RWPE1 (cell line): ENCODE measurements at regions not wholly inside any gene's neighbourhood (a gene's known extent, or its start where the extent isn't known, plus 50 kb on each side); places are given as distances from the start of the nearest gene placed in this dataset.

Source experiments
- CTCF ChIA-PET: fragments of 350-600 bp; sonication (Branson Sonifier 250); formaldehyde crosslinking; extraction: SDS; loops from one replicate; lab custom pipeline; 2021; lab: Yijun Ruan, JAX
- POLR2A ChIA-PET: fragments of 400-600 bp; formaldehyde crosslinking; extraction: SDS; loops from one replicate; lab custom pipeline; 2020; ENCODE audit warnings: antibody characterized with exemption; ENCODE audit not compliant: low non-redundant PET; lab: Yijun Ruan, JAX
- DNase-seq: peaks from one replicate; pipeline ENCODE4 v3.0.0; 2012; ENCODE audit warnings: low spot score
- H3K27ac ChIP-seq: fragments of 450-650 bp; 2 replicates; pipeline ENCODE4 v1.5.1; 2017
- TF ChIP-seq, protein P1 (sequence below): fragments of 450-650 bp; conservative IDR thresholded peaks from 2 replicates; pipeline ENCODE4 v1.5.1; 2017; ENCODE audit warnings: low read depth, mild to moderate bottlenecking

DNA sequence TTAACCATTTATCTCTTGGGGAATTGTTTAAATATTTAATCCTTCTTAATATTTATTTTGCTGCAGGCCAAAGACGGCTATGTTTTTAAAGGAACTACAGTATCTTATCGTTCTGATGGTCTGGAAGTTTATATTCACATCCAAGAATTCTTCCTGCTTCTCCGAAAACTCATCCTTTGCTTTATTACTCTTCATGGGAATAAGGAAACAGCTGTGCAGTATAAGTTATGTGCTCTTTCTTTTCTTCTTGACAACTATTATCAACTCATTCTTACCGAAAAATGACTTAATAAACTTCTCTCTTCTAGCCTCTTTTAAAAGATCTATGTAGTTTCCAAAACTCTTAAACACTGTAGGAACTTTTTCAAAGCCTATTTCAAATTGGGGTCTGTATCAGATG lies 335.6 kb upstream of the NOVA1 start:
- DNase-seq, result no peak
- ChIA-PET CTCF (no interaction called here), POLR2A (no interaction called here)
- no peak overlapping the region for H3K27ac ChIP-seq
- TF ChIP-seq, protein P1, sequence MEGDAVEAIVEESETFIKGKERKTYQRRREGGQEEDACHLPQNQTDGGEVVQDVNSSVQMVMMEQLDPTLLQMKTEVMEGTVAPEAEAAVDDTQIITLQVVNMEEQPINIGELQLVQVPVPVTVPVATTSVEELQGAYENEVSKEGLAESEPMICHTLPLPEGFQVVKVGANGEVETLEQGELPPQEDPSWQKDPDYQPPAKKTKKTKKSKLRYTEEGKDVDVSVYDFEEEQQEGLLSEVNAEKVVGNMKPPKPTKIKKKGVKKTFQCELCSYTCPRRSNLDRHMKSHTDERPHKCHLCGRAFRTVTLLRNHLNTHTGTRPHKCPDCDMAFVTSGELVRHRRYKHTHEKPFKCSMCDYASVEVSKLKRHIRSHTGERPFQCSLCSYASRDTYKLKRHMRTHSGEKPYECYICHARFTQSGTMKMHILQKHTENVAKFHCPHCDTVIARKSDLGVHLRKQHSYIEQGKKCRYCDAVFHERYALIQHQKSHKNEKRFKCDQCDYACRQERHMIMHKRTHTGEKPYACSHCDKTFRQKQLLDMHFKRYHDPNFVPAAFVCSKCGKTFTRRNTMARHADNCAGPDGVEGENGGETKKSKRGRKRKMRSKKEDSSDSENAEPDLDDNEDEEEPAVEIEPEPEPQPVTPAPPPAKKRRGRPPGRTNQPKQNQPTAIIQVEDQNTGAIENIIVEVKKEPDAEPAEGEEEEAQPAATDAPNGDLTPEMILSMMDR, result no peak

DNA sequence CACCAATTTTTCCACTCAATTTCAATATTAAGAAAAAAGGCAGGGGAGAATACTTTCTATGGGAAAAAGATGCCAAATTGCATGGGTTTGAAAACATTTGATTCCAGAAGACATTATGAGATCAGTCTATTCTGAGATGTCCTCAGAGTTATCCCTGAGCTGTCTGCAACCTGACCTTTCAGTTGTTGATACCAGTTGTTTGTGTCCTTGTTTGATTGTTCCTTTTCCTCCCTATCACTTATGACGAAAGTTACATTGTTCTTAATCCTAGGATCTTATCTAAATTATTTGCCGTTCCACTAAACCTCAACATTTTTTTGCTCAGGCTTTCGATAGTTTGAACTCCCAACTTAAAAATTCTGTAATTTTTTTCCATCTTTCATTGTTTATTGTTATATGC lies 336.3 kb upstream of the NOVA1 start:
- POLR2A ChIA-PET, result no interaction called here
- CTCF ChIA-PET, result no interaction called here
- no peak overlapping the region for H3K27ac ChIP-seq
- TF ChIP-seq, protein P1, result no peak
- no peak for DNase-seq

DNA sequence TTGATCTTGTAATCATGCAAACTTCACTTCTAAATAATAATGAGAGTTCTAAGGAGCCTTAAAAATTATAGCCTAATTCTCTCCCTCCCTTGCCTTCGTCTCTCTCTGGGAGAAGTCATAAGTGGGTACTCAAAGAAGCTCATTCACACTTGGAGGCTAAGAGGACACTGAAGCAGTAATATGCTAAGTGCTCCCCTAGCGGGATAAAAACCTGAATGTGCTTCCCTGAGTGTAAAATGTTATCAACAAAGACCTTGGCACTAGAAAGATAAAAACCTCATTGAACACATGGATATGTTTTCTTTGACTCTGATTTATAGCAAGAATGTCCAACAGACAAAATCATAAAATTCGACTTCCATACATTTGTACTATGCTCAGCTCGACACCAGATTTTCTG lies 337.9 kb upstream of the NOVA1 start:
- CTCF ChIA-PET, result no interaction called here
- no peak overlapping the region for H3K27ac ChIP-seq
- POLR2A ChIA-PET, result no interaction called here
- no peak for DNase-seq
- TF ChIP-seq, protein P1, result no peak

DNA sequence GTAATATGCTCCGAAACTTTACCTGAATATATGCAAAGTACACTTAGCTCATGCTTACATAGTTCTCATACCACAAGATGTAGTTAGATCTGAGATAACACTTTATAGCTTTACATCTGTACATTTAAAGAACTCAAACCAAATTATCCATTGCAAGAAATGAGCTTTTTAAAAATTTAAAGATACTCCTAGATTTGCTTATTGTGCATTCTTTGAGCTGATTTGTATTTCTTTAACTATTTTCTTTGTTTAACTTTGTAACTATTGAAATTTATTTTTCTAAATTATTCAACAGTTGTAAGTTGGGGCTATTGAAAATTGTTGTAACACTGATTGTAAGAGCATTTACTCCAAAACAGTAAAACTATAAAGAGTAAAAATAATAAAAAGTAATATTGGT lies 340.2 kb upstream of the NOVA1 start:
- TF ChIP-seq, protein P1, result no peak
- no peak for DNase-seq
- H3K27ac ChIP-seq, result no peak overlapping the region
- CTCF ChIA-PET, result no interaction called here
- POLR2A ChIA-PET, result no interaction called here

DNA sequence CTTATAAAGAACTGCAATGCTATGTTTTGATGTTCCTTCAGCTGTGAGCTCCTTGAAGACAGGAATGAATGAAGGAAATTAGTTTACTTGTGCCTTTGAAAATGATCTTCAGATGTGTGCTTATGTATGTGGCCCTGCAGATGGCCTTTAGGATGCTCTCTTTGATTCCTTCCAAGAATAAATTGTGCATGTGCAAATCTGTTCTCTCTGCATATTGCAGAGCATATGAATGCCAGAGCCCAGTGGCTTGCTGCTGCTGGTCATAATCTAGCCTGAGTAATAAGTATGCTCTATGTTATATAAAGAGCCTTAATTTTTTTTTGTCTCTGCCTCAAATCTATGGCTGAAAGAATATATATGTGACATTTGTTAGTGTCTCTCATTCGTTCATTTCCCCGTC lies 341.9 kb upstream of the NOVA1 start:
- no peak overlapping the region for H3K27ac ChIP-seq
- DNase-seq, result no peak
- ChIA-PET CTCF (no interaction called here), POLR2A (no interaction called here)
- TF ChIP-seq, protein P1, result no peak

DNA sequence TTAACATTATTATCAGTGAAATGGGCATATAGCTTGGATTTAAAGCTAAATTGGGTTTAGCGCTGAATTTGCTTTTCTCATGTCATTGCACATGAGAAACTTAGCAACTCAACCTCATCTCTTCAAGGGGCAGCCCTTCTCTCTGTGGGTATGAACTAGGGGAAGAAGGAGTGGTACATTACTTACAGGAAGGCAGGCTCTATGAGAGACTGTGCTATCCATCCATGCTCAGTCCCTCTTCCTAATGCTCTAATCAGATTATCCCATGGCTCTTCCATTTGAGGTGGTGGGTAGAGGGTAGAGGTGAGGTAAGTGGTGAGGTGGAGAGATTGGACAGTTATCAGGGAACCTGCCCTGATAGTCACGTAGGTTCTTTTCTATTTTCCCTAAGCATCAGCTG lies 343.7 kb upstream of the NOVA1 start:
- no peak for DNase-seq
- no peak overlapping the region for H3K27ac ChIP-seq
- ChIA-PET POLR2A (no interaction called here), CTCF (interaction anchor here (0.7 kb wide), 1 partner anchor 816 kb away, joined by 3 read pairs; no protein-coding TSS in a partner anchor)
- TF ChIP-seq, protein P1, result no peak

DNA sequence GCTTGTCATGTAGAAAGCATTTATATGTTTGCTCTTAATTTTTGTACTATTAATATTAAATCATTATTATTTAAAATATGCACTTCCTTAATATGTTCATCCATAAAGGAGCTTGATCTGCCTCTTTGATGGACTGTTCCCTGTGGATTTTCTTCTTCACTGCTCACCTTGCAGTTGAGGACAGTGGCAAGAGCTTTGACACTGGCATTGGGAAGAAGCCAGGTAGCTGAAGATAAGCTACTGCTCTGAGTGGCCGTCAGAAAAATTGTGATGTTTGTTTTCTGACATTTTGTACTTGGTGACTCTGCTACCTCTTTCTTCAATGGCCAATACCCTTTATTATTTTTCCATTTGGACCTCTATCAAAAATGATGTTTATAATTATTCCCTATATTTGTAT lies 349.4 kb upstream of the NOVA1 start:
- ChIA-PET CTCF (interaction anchor here (0.6 kb wide), 1 partner anchor 30 kb away, joined by 5 read pairs; no protein-coding TSS in a partner anchor), POLR2A (no interaction called here)
- no peak for DNase-seq
- H3K27ac ChIP-seq, result no peak overlapping the region
- TF ChIP-seq, protein P1, result no peak
